Epithelial cell of esophagus (primary cell): ENCODE measurements at regions not wholly inside any gene's neighbourhood (a gene's known extent, or its start where the extent isn't known, plus 50 kb on each side); places are given as distances from the start of the nearest gene placed in this dataset.
A peak's percentile ranks its signal among the peaks of the same experiment; 100 is the strongest.

Experiments used
- DNase-seq: peaks from one replicate; pipeline ENCODE4 v3.0.0; 2010; ENCODE audit warnings: low read depth
- H3K4me3 ChIP-seq: 2 replicates; pipeline ENCODE4 v1.5.1; 2011; ENCODE audit warnings: mild to moderate bottlenecking, low read length, control low read depth
- CTCF ChIP-seq: IDR thresholded peaks from 2 replicates; pipeline ENCODE4 v1.5.1; 2011; ENCODE audit warnings: low read depth, mild to moderate bottlenecking, low read length, control low read depth, inconsistent platforms; ENCODE audit not compliant: insufficient read depth; ENCODE audit errors: missing control alignments

GRCh38 chr18:38941711-38942561, 1376.3 kb upstream of the CELF4 start:
- H3K4me3 ChIP-seq: no peak overlapping the region
- no peak for TF ChIP-seq CTCF
- no peak for DNase-seq

- no peak overlapping the region for H3K4me3 ChIP-seq
- TF ChIP-seq CTCF: no peak
- peak; percentile 93 for DNase-seq
These were observed 1375.4 kb upstream of the CELF4 start for GRCh38 chr18:38940863-38941531.

- no peak for DNase-seq
- no peak for TF ChIP-seq CTCF
- no peak overlapping the region for H3K4me3 ChIP-seq
These were observed 1374.9 kb upstream of the CELF4 start for GRCh38 chr18:38940475-38940862.

GRCh38 chr18:38933910-38934510, 1368.4 kb upstream of the CELF4 start:
- H3K4me3 ChIP-seq: no peak overlapping the region
- peak; percentile 13 for DNase-seq

GRCh38 chr18:38933322-38933721, 1367.7 kb upstream of the CELF4 start:
- H3K4me3 ChIP-seq: no peak overlapping the region
- no peak for DNase-seq
- TF ChIP-seq CTCF: no peak

More at GRCh38 chr18:38933910-38934510, 1368.4 kb upstream of the CELF4 start:
- no peak for TF ChIP-seq CTCF

GRCh38 chr18:38932752-38933151, 1367.2 kb upstream of the CELF4 start:
- DNase-seq: no peak
- TF ChIP-seq CTCF: no peak

GRCh38 chr18:38931754-38932050, 1366.1 kb upstream of the CELF4 start:
- no peak for DNase-seq
- TF ChIP-seq CTCF: no peak
- H3K4me3 ChIP-seq: no peak overlapping the region

More at GRCh38 chr18:38932752-38933151, 1367.2 kb upstream of the CELF4 start:
- H3K4me3 ChIP-seq: no peak overlapping the region
